ENCODE measurements at regions not wholly inside any gene's neighbourhood (a gene's known extent, or its start where the extent isn't known, plus 50 kb on each side); places are given as distances from the start of the nearest gene placed in this dataset.
"Not testable (repeated sequence)": the region's sequence is repeated elsewhere in the genome, so short reads cannot be mapped to it uniquely, and the experiment has no call there.

DNA sequence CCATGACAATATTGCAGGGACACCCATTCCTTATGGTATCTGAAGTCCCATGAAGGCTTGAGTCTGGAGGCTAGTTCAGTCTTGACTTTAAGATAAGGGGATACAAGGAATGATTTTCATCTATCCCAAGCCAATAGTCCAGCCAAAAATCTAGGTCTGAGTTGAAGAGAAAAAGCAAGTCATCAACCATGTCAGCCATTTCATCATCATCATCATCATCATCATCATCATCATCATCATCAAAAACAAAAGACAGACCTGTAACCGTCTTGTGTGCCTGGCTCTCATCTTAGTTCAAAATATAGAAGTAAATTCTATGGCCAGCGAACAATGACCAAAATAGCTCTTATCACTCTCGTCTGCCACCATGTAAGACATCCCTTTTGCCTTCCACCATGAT lies 59.5 kb upstream of the FAM90A26 start:
- DNase-seq (ENCODE audit: low read depth in 2 of 3, low spot score in 2 of 3) = not testable (repeated sequence)

DNA sequence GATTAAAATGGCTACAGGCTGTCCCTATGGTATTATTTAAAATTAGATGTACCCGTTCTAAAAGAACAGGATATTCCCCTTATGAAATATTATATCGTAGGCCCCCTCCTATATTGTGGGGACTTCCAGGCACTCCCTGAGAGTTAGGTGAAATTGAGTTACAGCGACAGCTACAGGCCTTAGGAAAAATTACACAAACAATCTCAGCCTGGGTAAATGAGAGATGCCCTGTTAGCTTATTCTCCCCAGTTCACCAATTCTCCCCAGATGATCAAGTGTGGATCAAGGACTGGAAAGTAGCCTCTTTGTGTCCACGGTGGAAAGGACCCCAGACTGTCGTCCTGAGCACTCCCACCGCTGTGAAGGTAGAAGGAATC lies 67.1 kb upstream of the FAM90A26 start:
- not testable (repeated sequence) for DNase-seq (ENCODE audit: low read depth in 2 of 3, low spot score in 2 of 3)

DNA sequence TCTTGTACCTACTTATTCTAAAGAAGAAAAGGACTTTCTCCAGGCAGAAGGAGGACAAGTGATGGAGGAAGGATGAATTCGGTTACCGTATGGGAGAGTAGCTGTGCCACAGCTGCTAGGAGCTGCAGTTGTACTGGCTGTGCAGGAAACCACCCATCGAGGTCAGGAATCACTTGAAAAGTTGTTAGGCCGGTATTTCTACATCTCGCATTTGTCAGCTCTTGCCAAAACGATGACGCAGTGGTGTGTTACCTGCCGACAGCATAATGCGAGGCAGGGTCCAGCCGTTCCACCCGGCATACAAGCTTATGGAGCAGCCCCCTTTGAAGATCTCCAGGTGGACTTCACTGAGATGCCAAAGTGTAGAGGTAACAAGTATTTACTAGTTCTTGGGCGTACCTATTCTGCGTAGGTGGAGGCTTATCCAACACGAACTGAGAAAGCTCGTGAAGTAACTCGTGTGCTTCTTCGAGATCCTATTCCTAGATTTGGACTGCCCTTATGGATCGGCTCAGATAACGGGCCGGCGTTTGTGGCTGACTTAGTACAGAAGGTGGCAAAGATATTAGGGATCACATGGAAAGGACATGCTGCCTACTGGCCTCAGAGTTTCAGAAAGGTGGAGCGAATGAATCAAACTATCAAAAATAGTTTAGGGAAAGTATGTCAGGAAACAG lies 67.6 kb upstream of the FAM90A26 start:
- DNase-seq (ENCODE audit: low read depth in 2 of 3, low spot score in 2 of 3) = not testable (repeated sequence)

DNA sequence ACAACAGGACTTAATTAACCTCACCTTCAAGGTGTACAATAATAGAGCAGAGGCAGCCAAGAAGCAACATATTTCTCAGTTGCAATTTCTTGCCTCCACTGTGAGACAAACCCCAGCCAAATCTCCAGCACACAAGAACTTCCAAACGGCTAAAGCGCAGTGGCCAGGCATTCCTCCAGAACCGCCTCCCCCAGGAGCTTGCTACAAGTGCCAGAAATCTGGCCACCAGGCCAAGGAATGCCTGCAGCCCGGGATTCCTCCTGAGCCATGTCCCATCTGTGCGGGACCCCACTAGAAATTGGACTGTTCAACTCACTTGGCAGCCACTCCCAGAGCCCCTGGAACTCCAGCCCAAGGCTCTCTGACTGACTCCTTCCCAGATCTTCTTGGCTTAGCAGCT lies 73.9 kb upstream of the FAM90A26 start:
- not testable (repeated sequence) for DNase-seq (ENCODE audit: low read depth in 2 of 3, low spot score in 2 of 3)

DNA sequence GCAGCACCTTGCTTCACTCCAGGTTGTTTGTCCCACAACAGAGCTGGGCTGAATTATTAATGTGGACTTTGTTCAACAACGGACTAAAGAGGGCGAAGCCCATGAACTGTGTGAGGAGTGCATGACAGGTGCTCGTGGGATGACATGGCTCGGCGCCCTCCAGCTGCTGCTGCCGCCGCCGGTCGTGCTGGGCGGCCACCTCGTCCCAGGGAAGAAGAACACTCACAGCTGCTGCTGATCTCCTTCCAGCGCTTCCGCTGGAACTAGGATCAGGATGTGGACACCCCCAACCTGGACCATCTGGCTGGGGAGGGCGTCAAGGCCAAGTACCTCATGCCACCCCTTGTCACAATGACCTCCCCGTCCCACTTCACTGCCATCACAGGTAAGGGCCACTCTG lies 91.4 kb upstream of the FAM90A26 start:
- not testable (repeated sequence) for DNase-seq (ENCODE audit: low read depth in 2 of 3, low spot score in 2 of 3)

DNA sequence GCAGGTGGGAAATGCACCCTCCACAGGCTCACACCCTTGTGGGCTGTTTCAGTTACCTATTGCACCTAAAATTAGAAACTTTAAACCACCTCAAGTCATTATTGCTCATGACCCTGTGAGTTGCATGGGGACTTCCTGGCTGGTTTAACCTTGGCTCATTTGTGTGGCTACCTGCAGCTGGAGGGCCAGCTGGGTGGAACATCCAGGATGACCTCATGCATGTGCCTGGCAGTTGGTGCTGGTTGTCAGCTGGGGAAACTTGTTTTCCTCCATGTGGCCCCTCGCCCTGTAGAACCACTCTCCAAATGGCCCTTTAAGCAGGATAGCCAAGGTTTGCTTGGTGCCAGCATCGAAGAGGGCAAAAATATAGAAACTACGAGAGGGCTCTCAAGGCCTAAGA lies 93.2 kb upstream of the FAM90A26 start:
- DNase-seq (ENCODE audit: low read depth in 2 of 3, low spot score in 2 of 3) = not testable (repeated sequence)

DNA sequence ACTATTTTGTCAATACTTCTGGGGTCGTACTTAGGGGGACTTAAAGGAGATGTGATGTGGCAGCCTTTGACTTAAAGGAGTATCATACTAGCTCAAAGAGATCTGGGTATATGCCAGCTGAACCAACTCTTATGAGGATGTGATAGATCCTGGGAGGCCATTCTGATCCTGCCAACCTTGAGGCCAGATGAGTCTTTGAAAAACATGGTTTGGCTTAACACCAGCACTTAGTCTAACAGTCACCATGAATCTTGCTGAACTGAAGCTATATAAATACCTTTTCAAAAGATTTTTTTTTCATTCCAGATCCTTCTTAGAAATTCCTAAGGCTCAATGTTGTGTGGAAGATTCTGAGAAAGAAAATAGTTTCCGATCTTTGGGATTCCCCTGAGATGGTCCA lies 93.7 kb upstream of the FAM90A26 start:
- not testable (repeated sequence) for DNase-seq (ENCODE audit: low read depth in 2 of 3, low spot score in 2 of 3)

DNA sequence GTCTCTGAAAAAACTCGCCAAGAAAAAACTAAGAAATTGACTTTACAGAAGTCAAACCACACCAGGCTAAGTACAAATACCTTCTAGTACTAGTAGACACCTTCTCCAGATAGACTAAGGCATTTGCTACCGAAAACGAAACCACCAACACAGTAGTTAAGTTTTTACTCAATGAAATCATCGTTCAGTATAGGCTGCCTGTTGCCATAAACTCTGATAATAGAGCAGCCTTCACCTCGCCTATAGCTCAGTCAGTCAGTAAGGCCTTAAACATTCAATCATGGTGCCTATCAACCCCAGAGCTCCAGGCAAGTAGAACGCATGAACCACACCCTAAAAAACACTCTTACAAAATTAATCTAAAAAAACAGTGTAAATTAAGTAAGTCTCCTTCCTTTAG lies 96.8 kb upstream of the FAM90A26 start:
- not testable (repeated sequence) for DNase-seq (ENCODE audit: low read depth in 2 of 3, low spot score in 2 of 3)

DNA sequence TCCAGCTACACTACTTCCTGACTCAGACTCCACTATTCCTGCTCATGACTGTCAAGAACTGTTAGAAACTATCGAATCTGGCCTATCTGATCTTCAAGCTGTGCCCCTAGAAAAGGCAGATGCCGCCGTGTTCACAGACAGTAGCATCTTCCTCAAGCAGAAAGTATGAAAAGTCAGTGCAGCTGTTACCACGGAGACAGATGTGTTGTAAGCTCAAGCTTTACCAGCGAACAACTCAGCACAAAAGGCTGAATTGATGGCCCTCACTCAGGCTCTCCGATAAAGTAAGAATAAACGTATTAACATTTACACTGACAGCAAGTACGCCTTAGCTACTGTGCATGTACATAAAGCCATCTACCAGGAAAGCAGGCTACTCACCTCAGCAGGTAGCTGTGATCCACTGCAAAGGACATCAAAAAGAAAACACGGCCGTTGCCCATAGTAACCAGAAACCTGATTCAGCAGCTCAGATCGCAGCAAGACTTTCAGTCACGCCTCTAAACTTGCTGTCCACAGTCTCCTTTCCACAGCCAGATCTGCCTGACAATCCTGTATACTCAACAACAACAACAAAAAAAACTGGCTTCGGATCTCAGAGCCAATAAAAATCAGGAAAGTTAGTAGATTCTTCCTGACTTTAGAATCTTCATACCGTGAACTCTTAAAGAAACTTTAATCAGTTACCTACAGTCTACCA lies 97.5 kb upstream of the FAM90A26 start:
- not testable (repeated sequence) for DNase-seq (ENCODE audit: low read depth in 2 of 3, low spot score in 2 of 3)

DNA sequence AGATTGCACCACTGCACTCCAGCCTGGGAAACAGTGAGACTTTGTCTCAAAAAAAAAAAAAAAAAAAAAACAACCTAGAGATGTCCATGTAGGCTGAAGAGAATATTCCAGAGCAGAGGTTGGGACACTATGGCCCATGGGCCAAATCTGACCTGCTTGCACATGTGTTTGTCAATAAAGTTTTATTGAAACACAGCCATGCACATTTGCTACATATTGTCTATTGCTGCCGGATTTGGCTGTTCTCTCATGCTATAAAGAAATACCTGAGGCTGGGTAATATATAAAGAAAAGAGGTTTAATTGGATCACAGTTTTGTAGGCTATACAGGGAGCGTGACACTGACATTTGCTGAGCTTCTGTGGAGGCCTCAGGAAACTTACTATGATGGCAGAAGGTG lies 102.3 kb upstream of the FAM90A26 start:
- DNase-seq (ENCODE audit: low read depth in 2 of 3, low spot score in 2 of 3) = not testable (repeated sequence)

DNA sequence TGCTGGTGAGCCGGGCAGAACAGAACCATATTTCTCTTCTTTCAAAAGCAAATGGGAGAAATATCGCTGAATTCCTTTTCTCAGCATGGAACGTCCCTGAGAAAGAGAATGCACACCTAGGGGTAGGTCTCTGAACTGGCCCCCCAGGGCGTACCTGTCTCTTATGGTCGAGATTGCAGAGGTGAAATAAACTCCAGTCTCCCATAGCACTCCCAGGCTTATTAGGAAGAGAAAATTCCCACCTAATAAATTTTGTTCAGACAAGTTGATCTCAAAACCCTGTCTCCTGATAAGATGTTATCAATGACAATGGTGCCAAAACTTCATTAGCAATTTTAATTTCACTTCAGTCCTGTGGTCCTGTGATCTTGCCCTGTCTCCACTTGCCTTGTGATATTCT lies 106.6 kb upstream of the FAM90A26 start:
- not testable (repeated sequence) for DNase-seq (ENCODE audit: low read depth in 2 of 3, low spot score in 2 of 3)

DNA sequence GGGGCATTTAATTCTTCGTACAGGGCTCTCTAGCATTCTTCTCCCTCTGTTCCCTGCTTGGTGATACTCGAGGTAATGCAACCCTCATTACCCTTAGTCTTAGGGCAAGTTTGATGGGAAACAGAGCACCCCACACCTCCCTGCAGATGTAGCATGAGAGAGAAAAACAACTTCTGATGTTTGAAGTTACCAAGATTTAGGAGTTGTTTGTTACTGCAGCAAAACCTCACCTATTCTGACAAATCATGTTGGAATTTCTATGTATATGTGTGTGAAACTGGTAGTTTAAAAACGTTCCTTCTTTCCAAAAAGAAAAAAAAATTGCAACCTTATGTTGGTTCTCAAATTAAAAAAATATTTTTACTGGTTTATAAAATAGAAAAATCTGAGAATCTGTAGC lies 145.3 kb upstream of the FAM90A26 start:
- not testable (repeated sequence) for DNase-seq (ENCODE audit: low read depth in 2 of 3, low spot score in 2 of 3)

DNA sequence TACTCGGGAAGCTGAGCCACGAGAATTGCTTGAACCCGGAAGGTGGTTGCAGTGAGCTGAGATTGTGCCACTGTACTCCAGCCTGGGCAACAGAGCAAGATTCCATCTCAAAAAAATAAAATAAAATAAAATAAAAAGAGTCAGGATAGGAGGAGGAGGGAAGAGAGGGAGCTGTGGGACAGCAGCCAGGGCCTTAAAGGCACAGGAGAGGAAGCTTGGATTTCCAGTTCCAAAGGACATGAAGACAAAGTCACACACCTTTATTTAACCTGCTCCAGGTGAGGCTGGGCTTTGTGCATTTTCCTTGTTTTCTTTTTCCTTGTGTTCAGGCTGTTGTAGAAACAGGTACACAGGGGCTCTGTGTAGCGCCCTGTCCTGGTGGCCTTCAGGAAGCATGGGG lies 138.2 kb upstream of the HMX1 start:
- DNase-seq (ENCODE audit: low read depth in 2 of 3, low spot score in 2 of 3) = not testable (repeated sequence)

DNA sequence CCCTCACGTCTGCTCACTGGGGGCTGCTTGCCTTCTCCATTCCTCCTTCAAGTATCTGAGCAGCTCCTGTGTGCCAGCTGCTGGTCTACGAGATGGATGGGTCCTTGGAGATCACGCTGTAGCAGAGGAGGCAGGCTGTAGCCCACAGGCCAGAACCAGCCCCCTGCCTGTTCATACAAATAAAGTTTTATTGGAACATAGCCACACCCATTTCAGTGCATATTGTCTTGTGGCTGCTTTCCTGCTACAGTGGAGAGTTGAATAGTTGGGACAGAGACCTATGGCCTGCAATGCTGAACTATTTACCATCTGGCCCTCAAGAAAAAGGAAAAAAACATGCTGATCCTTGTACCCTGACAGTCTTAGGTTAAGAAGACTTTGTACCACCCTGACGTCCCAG lies 136.8 kb upstream of the HMX1 start:
- DNase-seq (ENCODE audit: low read depth in 2 of 3, low spot score in 2 of 3) = not testable (repeated sequence)

DNA sequence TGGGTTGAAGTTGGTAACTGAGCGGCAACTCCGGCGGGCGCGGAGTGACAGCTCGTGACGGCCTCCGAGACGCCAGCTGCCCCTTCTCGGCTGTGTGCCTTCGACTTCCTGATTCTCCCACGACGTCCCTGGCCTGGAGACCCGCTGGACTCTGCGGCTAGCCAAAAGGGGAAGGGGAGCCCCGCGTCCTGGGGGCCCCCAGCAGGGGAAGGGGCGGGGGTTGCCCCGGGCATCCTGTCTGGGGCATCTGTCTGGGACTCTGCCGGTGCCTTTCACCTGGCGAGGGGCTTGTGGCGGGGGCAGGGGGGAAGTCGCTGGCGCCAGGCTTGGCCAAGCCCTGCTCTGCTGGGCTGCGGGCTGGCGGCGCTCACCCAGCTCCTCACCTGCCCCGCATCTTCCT lies 129.5 kb upstream of the HMX1 start:
- DNase-seq (ENCODE audit: low read depth in 2 of 3, low spot score in 2 of 3) = not testable (repeated sequence)

DNA sequence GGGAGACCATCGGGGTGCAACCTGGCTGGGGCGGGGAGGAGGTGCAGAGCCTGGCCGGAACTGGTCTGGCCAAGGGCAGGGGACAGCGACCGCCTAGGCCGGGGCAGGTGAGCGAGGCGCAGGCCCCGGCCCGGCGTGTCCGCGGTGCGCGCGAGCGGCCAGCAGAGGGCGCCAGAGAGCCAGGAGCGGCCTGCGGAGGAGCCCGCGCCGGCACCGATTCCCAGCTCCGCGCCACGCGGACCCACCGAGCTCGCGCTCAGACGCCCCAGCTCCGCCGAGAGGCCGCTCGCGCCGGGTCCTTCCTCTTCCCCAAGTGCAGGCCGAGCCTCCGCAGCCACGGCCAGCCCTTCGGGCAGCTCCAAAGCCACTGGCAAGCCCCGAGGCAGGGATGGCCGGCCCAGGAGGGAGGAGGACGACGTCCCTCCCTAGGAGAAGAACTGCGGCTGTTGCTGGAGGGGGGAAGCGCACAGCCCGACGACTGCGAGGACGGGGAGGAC lies 128.9 kb upstream of the HMX1 start:
- peak; percentile 12 to 41 (median 34) for DNase-seq (ENCODE audit: low read depth in 2 of 3, low spot score in 2 of 3)

DNA sequence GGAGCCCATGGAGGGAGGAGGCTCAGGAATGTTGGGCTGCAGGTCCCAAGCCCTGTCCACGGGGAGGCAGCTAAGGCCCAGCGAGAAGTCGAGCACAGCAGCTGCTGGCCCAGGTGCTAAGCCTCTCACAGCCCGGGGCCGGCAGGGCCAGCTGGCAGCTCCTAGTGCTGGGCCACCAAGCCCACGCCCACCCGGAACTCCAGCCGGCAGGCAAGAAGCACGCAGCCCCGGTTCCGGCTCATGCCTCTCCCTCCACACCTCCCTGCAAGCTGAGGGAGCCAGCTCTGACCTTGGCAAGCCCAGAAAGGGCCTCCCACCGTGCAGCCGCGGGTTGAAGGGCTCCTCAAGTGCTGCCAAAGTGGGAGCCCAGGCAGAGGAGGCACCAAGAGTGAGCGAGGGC lies 121.3 kb upstream of the HMX1 start:
- not testable (repeated sequence) for DNase-seq (ENCODE audit: low read depth in 2 of 3, low spot score in 2 of 3)

DNA sequence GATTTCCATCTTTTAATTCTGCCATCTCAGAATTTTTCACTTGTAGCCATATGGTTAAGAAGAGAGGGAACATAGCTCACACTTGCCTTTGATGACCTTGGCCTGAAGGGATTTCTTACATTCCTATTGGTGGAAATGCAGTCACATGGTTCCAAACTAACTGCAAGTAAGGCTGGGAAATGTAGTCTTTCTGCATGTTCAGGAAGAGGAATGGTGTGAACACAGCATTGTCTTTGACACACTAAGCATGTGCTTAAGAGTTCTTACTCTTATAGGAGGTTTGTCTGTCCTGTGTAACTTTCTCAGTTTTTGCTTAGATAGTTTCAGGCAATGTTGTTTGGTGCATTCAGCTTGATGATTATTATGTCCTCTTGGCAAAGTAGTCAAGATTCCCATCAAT lies 119.8 kb upstream of the HMX1 start:
- not testable (repeated sequence) for DNase-seq (ENCODE audit: low read depth in 2 of 3, low spot score in 2 of 3)

DNA sequence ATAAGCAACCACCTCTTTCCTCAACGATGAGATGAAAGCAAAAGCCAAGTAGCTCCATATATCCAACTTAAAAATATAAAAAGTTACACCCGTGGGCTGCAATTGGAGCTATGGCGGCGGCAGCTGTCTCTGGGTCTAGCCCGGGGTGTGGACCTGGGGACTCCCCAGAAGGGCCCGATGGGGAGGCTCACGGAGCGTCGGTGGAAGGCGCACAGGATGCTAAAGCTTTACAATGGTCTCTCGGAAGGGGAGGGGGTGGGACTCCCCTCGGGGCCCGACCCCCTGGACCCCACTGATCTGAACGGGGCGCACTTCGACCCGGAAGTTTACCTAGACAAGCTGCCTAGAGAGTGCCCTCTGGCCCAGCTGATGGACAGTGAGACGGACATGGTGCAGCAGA lies 118.7 kb upstream of the HMX1 start:
- not testable (repeated sequence) for DNase-seq (ENCODE audit: low read depth in 2 of 3, low spot score in 2 of 3)

DNA sequence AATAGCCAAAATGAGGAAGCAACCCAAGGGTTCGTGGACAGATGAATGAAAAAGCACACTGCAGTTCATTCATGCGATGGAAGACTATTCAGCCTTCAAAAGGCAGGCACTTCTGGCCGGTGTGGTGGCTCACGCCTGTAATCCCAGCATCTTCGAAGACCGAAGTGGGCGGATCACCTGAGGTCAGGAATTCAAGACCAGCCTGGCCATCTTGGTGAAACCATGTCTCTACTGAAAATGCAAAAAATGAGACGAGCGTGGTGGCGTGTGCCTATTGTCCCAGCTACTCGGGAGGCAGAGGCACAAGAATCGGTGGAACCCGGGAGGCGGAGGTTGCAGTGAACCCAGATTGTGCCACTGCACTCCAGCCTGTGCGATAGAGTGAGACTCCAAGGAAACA lies 114.1 kb upstream of the HMX1 start:
- not testable (repeated sequence) for DNase-seq (ENCODE audit: low read depth in 2 of 3, low spot score in 2 of 3)

DNA sequence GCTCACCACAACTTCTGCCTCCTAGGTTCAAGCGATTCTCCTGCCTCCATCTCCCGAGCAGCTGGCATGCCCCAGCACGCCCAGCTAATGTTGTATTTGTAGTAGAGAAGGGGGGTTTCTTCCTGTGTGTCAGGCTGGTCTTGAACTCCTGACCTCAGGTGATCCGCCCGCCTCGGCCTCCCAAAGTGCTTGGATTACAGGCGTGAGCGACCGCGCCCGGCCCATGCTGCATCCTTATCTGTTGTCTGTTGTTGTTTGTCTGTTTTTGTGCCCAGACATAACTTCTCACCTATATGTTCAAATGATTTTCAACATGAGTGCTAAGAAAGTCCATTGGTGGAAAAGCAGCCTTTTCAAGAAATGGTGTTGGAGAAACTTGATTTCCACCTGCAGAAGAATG lies 113.0 kb upstream of the HMX1 start:
- not testable (repeated sequence) for DNase-seq (ENCODE audit: low read depth in 2 of 3, low spot score in 2 of 3)

DNA sequence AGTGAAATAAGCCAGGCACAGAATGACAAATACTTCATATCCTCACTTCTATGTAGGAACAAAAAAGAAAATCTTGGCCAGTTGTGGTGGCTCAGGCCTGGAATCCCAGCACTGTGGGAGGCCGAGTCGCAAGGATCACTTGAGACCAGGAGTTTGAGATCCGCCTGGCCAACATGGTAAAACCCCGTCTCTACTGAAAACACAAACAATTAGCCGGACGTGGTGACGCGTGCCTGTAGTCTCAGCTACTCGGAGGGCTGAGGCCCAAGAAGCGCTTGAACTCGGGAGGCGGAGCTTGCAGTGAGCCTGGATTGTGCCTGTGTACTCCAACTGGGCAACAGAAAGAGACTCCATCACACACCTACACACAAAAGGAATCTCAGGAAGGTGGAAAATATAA lies 112.3 kb upstream of the HMX1 start:
- not testable (repeated sequence) for DNase-seq (ENCODE audit: low read depth in 2 of 3, low spot score in 2 of 3)

All from activated CD8-positive, alpha-beta memory T cell treated with anti-CD3 and anti-CD28 coated beads for 48 hours (primary cell).